Endodermal cell (in vitro differentiated cells): ENCODE measurements at regions not wholly inside any gene's neighbourhood (a gene's known extent, or its start where the extent isn't known, plus 50 kb on each side); places are given as distances from the start of the nearest gene placed in this dataset.

Experiments
- DNase-seq: peaks from one replicate; pipeline ENCODE4 v3.0.0-alpha.2; 2017
- H3K27ac ChIP-seq: 2 replicates; pipeline ENCODE4 v1.5.1; 2013; ENCODE audit warnings: mild to moderate bottlenecking, low read depth, low read length, moderate library complexity
- H3K27me3 ChIP-seq: 2 replicates; pipeline ENCODE4 v1.6.1; 2013; ENCODE audit warnings: mild to moderate bottlenecking, low read length, moderate library complexity; ENCODE audit not compliant: insufficient read depth, control insufficient read depth, poor library complexity, severe bottlenecking
- H3K36me3 ChIP-seq: 2 replicates; pipeline ENCODE4 v1.7.0; 2013; ENCODE audit warnings: mild to moderate bottlenecking, low read length, moderate library complexity; ENCODE audit not compliant: control insufficient read depth, insufficient read depth
- H3K4me1 ChIP-seq: one replicate; pipeline ENCODE4 v1.7.0; 2013; ENCODE audit warnings: low read length; ENCODE audit not compliant: control insufficient read depth, insufficient read depth
- H3K4me3 ChIP-seq: 2 replicates; pipeline ENCODE4 v1.5.1; 2013; ENCODE audit warnings: mild to moderate bottlenecking, low read length, moderate library complexity
- H3K9ac ChIP-seq: 2 replicates; pipeline ENCODE4 v1.6.1; 2013; ENCODE audit warnings: mild to moderate bottlenecking, low read length, moderate library complexity; ENCODE audit not compliant: poor library complexity, severe bottlenecking; ENCODE audit errors: extremely low read depth
- H3K9me3 ChIP-seq: 2 replicates; pipeline ENCODE4 v1.6.1; 2013; ENCODE audit warnings: mild to moderate bottlenecking, low read length, moderate library complexity; ENCODE audit not compliant: control insufficient read depth
- H3K27ac Mint-ChIP-seq: 2 replicates; pipeline ENCODE4 v1.8.0; 2020; ENCODE audit warnings: mixed read lengths
- H3K27me3 Mint-ChIP-seq: 2 replicates; pipeline ENCODE4 v1.8.0; 2021; ENCODE audit warnings: mild to moderate bottlenecking, mixed read lengths; ENCODE audit not compliant: insufficient read depth
- H3K36me3 Mint-ChIP-seq: 2 replicates; pipeline ENCODE4 v1.8.0; 2020; ENCODE audit warnings: low read depth, mixed read lengths
- H3K4me1 Mint-ChIP-seq: 2 replicates; pipeline ENCODE4 v1.8.0; 2020; ENCODE audit warnings: mixed read lengths
- H3K4me3 Mint-ChIP-seq: 2 replicates; pipeline ENCODE4 v1.8.0; 2020; ENCODE audit warnings: mild to moderate bottlenecking, moderate library complexity, mixed read lengths
- H3K9me3 Mint-ChIP-seq: 2 replicates; pipeline ENCODE4 v1.8.0; 2020; ENCODE audit warnings: mild to moderate bottlenecking, mixed read lengths
- WGBS, 2 experiments: methylation state at CpG; one replicate each; pipeline versions ENCODE4 v1.1.5 to v1.1.7; 2013; ENCODE audit warnings: missing lambda C conversion rate in 2 of 2, mixed read lengths in 1 of 2; ENCODE audit not compliant: insufficient coverage in 1 of 2, insufficient read length in 1 of 2; 5-methylcytosine and 5-hydroxymethylcytosine counted together
- TF ChIP-seq, protein P1 (sequence below): fragments of 200-600 bp; sonication (generic); conservative IDR thresholded peaks from 2 replicates; pipeline ENCODE4 v1.5.0; 2021; ENCODE audit warnings: antibody characterized with exemption, mild to moderate bottlenecking

DNA sequence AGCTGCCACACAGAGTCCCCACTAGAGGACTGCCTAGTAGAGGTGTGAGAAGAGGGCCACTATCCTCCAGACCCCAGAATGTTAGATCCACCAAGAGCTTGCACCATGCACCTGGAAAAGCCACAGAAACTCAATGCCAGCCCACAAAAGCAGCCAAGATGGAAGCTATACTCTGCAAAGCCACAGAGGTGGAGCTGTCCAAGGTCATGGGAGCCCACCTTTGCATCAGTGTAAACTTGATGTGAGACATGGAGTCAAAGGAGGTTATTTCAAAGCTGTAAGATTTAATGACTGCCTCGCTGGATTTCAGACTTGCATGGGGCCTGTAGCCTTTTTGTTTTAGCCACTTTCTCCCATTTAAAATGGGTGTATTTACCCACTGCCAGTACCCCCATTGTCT, 1030.1 kb upstream of the GRIA3 start:
- Histone ChIP-seq H3K9ac (no peak overlapping the region), H3K4me3 (no peak overlapping the region), H3K27ac (no peak overlapping the region), H3K9me3 (no peaks in the 10 kb centered on the region), H3K4me1 (no peaks in the 10 kb centered on the region), H3K36me3 (no peaks in the 10 kb centered on the region), H3K27me3 (no peaks in the 10 kb centered on the region)
- Mint-ChIP-seq H3K36me3 (peaks cover 10% of the 10 kb centered on the region), H3K9me3 (peaks cover 22% of the 10 kb centered on the region), H3K4me1 (no peaks in the 10 kb centered on the region), H3K27me3 (no peaks in the 10 kb centered on the region), H3K4me3 (no peak overlapping the region), H3K27ac (no peak overlapping the region)
- no peak for DNase-seq
- TF ChIP-seq, protein P1, sequence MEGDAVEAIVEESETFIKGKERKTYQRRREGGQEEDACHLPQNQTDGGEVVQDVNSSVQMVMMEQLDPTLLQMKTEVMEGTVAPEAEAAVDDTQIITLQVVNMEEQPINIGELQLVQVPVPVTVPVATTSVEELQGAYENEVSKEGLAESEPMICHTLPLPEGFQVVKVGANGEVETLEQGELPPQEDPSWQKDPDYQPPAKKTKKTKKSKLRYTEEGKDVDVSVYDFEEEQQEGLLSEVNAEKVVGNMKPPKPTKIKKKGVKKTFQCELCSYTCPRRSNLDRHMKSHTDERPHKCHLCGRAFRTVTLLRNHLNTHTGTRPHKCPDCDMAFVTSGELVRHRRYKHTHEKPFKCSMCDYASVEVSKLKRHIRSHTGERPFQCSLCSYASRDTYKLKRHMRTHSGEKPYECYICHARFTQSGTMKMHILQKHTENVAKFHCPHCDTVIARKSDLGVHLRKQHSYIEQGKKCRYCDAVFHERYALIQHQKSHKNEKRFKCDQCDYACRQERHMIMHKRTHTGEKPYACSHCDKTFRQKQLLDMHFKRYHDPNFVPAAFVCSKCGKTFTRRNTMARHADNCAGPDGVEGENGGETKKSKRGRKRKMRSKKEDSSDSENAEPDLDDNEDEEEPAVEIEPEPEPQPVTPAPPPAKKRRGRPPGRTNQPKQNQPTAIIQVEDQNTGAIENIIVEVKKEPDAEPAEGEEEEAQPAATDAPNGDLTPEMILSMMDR: no peak
- WGBS, 2 experiments: 100% methylated on average over 1 of the region's 1 CpG

DNA sequence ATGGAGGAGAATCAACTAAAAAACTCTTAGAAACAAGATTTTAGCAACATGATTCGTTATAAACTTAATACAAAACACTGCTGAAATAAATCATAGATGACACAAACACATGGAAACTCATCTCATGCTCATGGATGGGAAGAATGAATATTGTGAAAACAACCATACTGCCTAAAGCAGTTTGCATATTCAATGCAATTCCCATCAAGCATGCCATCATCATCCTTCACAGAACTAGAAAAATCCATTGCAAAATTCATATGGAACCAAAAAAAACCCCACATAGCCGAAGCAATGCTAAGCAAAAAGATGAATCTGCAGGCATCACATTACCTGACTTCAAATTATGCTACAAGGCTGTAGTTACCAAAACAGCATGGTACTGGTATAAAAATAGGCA, 1015.8 kb upstream of the GRIA3 start:
- peaks cover 15% of the 10 kb centered on the region for H3K9me3 Mint-ChIP-seq
- no peaks in the 10 kb centered on the region for H3K27me3 ChIP-seq
- H3K36me3 Mint-ChIP-seq: no peaks in the 10 kb centered on the region
- H3K4me3 ChIP-seq: no peak overlapping the region
- H3K9ac ChIP-seq: no peak overlapping the region
- H3K4me1 Mint-ChIP-seq: no peaks in the 10 kb centered on the region
- no peak overlapping the region for H3K27ac Mint-ChIP-seq
- H3K36me3 ChIP-seq: no peaks in the 10 kb centered on the region
- no peaks in the 10 kb centered on the region for H3K4me1 ChIP-seq
- no peak overlapping the region for H3K4me3 Mint-ChIP-seq
- TF ChIP-seq, protein P1: no peak
- no peaks in the 10 kb centered on the region for H3K9me3 ChIP-seq
- H3K27ac ChIP-seq: no peak overlapping the region
- DNase-seq: no peak
- 100% methylated on average over 1 of the region's 2 CpGs; no CpG with 5 or more reads in 1 of the 2 experiments for WGBS, 2 experiments
- no peaks in the 10 kb centered on the region for H3K27me3 Mint-ChIP-seq

DNA sequence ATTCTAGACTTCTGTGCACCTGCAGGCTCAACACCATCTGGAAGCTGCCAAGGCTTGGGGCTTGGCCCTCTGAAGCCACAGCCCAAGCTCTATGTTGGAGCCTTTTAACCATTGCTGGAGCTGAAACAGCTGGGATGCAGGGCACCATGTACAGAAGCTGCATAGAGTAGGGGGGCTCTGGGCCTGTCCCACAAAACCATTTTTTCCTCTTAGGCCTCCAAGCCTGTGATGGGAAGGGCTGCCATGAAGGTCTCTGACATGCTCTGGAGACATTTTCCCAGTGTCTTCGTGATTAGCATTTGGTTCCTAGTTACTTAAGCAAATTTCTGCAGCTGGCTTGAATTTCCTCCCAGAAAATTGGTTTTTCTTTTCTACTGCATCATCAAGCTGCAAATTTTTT, 999.3 kb upstream of the GRIA3 start:
- Mint-ChIP-seq H3K27me3 (no peaks in the 10 kb centered on the region), H3K36me3 (peaks cover 41% of the 10 kb centered on the region), H3K27ac (no peak overlapping the region), H3K4me3 (no peak overlapping the region), H3K9me3 (peaks cover 55% of the 10 kb centered on the region), H3K4me1 (no peaks in the 10 kb centered on the region)
- Histone ChIP-seq H3K4me3 (no peak overlapping the region), H3K9ac (no peak overlapping the region), H3K27ac (no peak overlapping the region), H3K36me3 (no peaks in the 10 kb centered on the region), H3K4me1 (no peaks in the 10 kb centered on the region), H3K27me3 (no peaks in the 10 kb centered on the region), H3K9me3 (peaks cover 37% of the 10 kb centered on the region)
- DNase-seq: no peak
- WGBS, 2 experiments: 92 to 100% methylated on average over 1 of the region's 1 CpG
- TF ChIP-seq, protein P1: no peak
